Tibial nerve (tissue), 4 donors: ENCODE measurements at regions not wholly inside any gene's neighbourhood (a gene's known extent, or its start where the extent isn't known, plus 50 kb on each side); places are given as distances from the start of the nearest gene placed in this dataset.

ENCODE experiments used
- DNase-seq, 2 donors: peaks; one replicate each; pipeline ENCODE4 v3.0.0-alpha.2; 2019; ENCODE audit warnings: low spot score in 2 of 2
- H3K27ac ChIP-seq, 4 donors: fragments of 200-600 bp; sonication (generic) in 3 of 4; one replicate each; pipeline ENCODE4 v1.5.1; 2017 to 2019; ENCODE audit warnings: mild to moderate bottlenecking in 1 of 4
- H3K27me3 ChIP-seq, 2 donors: fragments of 200-600 bp; sonication (generic) in 1 of 2; one replicate each; pipeline versions ENCODE4 v1.5.1 to v1.6.0; 2017 to 2019
- H3K36me3 ChIP-seq, 3 donors: fragments of 200-600 bp; sonication (generic); one replicate each; pipeline ENCODE4 v1.5.1; 2018 to 2019
- H3K4me1 ChIP-seq, 4 donors: fragments of 200-600 bp; sonication (generic) in 3 of 4; one replicate each; pipeline ENCODE4 v1.5.1; 2017 to 2019
- H3K4me3 ChIP-seq, 4 donors: fragments of 200-600 bp; sonication (generic) in 3 of 4; one replicate each; pipeline ENCODE4 v1.5.1; 2017 to 2019; ENCODE audit warnings: mild to moderate bottlenecking in 1 of 4, moderate library complexity in 1 of 4
- H3K9me3 ChIP-seq, 4 donors: fragments of 200-600 bp; sonication (generic) in 3 of 4; one replicate each; pipeline ENCODE4 v1.5.1; 2017 to 2019
- EP300 ChIP-seq, 2 donors: sonication (generic); formaldehyde crosslinking; IDR thresholded peaks; one replicate each; pipeline ENCODE4 v1.6.1; 2017; ENCODE audit warnings: antibody characterized with exemption in 2 of 2, mild to moderate bottlenecking in 1 of 2
- POLR2A ChIP-seq, 2 donors: fragments of 450-650 bp; IDR thresholded peaks; one replicate each; pipeline ENCODE4 v1.6.1; 2017; ENCODE audit warnings: antibody characterized with exemption in 2 of 2, mild to moderate bottlenecking in 2 of 2, moderate library complexity in 2 of 2
- WGBS, 2 donors: methylation state at CpG; one replicate each; pipeline ENCODE4 v1.1.5; 2018; 5-methylcytosine and 5-hydroxymethylcytosine counted together
- TF ChIP-seq, protein P1 (sequence below), 5 experiments: fragments of 200-600 bp in 3 of 5; fragments of 450-650 bp in 2 of 5; sonication (generic) in 3 of 5; IDR thresholded peaks; one replicate each; pipeline ENCODE4 v1.5.1; 2016 to 2019; ENCODE audit warnings: antibody characterized with exemption in 5 of 5, mild to moderate bottlenecking in 3 of 5, moderate library complexity in 2 of 5

DNA sequence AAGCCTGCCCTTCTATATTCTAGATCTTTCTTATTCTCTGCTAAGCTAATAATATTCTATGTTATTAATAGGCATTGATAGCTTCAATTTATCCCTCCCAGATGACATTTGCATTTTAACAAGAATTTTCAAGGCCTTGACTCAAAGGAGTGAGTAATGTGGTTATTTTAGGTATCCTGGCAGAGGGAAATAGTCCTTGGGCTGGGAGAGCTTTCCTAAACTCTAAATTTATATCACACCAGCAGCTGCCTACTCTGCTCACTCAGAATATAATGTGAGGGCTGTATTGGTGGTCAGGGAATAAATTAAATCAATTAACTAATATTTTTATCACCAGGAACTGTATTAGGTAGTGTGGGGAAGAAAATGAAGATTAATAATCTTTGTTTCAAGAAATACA lies 74.8 kb upstream of the ADAM23 start:
- no peak for DNase-seq
- Histone ChIP-seq H3K36me3 (no peaks in the 10 kb centered on the region), H3K4me1 (no peaks in the 10 kb centered on the region), H3K9me3 (peaks cover 0 to 9% (median 4%) of the 10 kb centered on the region in 4 donors), H3K4me3 (no peak overlapping the region), H3K27ac (no peak overlapping the region), H3K27me3 (no peaks in the 10 kb centered on the region)
- TF ChIP-seq, protein P1, sequence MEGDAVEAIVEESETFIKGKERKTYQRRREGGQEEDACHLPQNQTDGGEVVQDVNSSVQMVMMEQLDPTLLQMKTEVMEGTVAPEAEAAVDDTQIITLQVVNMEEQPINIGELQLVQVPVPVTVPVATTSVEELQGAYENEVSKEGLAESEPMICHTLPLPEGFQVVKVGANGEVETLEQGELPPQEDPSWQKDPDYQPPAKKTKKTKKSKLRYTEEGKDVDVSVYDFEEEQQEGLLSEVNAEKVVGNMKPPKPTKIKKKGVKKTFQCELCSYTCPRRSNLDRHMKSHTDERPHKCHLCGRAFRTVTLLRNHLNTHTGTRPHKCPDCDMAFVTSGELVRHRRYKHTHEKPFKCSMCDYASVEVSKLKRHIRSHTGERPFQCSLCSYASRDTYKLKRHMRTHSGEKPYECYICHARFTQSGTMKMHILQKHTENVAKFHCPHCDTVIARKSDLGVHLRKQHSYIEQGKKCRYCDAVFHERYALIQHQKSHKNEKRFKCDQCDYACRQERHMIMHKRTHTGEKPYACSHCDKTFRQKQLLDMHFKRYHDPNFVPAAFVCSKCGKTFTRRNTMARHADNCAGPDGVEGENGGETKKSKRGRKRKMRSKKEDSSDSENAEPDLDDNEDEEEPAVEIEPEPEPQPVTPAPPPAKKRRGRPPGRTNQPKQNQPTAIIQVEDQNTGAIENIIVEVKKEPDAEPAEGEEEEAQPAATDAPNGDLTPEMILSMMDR (IDR thresholded peaks at IDR 0.05): no peak
- TF ChIP-seq EP300 (IDR thresholded peaks at IDR 0.05) (no peak), POLR2A (IDR thresholded peaks at IDR 0.05) (no peak)

DNA sequence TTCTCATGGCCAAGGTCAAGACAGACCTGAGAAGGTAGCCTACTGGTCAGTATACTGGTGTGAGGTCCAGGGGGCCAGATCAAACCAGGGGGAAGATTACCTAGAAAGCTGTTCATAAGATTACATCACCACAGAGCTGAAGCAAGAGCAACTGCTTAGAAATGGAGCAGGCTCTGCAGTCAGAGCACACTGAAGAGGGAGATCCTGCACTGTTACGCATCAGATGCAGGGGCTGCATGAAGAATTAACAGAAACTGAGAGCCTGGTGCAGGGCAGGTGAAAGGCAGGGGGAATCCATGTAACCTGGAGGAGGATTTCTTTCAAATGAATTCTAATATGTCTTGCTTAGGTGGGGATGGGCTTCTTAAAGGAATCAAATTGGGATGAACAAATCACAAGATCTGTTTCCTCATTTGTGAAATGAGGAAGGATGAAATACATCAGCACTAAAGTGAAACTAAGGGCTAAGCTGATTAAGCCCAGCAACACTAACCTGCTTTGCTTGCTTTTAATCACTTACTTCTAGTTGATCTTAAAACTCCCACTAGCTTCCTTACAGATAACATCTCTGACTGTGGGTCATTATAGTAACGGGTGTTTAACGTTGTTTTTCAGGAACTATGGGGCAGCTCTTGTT lies 74.3 kb upstream of the ADAM23 start:
- DNase-seq: no peak
- no peaks in the 10 kb centered on the region for H3K27me3 ChIP-seq
- H3K36me3 ChIP-seq: no peaks in the 10 kb centered on the region
- H3K27ac ChIP-seq: no peak overlapping the region
- peaks cover 0 to 9% (median 4%) of the 10 kb centered on the region in 4 donors for H3K9me3 ChIP-seq
- H3K4me1 ChIP-seq: no peaks in the 10 kb centered on the region
- no peak overlapping the region for H3K4me3 ChIP-seq
- WGBS, 2 donors: 47 to 52% methylated on average over 3 of the region's 3 CpGs
- TF ChIP-seq EP300 (IDR thresholded peaks at IDR 0.05) (no peak), POLR2A (IDR thresholded peaks at IDR 0.05) (no peak)
- TF ChIP-seq, protein P1 (IDR thresholded peaks at IDR 0.05): no peak

DNA sequence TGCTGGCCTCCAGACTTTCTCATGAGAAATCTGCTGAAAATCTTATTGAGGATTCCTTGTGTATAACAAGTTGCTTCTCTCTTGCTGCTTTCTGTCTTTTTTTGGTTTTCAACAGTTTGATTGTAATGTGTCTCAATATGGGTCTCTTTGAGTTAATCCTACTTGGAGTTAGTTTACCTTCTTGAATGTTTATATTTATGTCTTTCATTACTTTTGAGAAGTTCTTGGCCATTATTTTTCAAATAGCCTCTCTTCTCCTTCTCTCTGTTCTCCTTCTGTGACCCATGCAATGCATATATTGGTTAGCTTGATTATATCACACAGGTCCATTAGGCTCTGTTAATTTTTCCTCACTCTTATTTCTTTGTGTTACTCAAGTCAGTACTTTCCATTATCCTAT lies 67.4 kb upstream of the ADAM23 start:
- no peak overlapping the region for H3K27ac ChIP-seq
- DNase-seq: no peak
- no peak for TF ChIP-seq EP300 (IDR thresholded peaks at IDR 0.05)
- TF ChIP-seq POLR2A (IDR thresholded peaks at IDR 0.05): no peak
- TF ChIP-seq, protein P1 (IDR thresholded peaks at IDR 0.05): no peak
- no peak overlapping the region for H3K4me3 ChIP-seq
- no peaks in the 10 kb centered on the region for H3K36me3 ChIP-seq
- H3K27me3 ChIP-seq: no peaks in the 10 kb centered on the region
- H3K4me1 ChIP-seq: no peaks in the 10 kb centered on the region
- peaks cover 0 to 18% (median 9%) of the 10 kb centered on the region in 4 donors for H3K9me3 ChIP-seq

DNA sequence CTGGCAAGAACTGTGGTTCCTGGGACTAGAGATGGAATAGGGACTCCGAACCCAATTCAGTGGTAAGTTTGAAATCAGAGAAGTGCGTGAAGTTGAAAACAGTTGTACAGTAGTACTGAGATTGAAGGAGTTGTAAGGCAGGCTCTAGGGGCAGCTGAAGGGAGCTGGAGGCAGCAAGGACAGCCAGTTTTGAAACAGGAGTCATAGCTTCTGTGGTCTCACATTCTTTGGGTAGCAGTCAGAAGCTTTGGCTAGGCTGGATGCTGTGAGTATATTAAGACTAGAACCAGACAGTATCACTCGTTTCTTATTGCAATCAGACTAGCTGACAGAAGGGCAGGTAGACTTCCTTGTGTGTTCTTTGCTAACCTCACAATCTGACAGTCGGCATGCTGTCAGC lies 64.5 kb upstream of the ADAM23 start:
- DNase-seq: no peak
- TF ChIP-seq, protein P1 (IDR thresholded peaks at IDR 0.05): no peak
- TF ChIP-seq EP300 (IDR thresholded peaks at IDR 0.05) (no peak), POLR2A (IDR thresholded peaks at IDR 0.05) (no peak)
- no peaks in the 10 kb centered on the region for H3K27me3 ChIP-seq
- no peak overlapping the region for H3K4me3 ChIP-seq
- 82 to 86% methylated on average over 4 of the region's 4 CpGs for WGBS, 2 donors
- no peaks in the 10 kb centered on the region for H3K4me1 ChIP-seq
- peaks cover 0 to 24% (median 4%) of the 10 kb centered on the region in 4 donors for H3K9me3 ChIP-seq
- no peak overlapping the region for H3K27ac ChIP-seq
- H3K36me3 ChIP-seq: no peaks in the 10 kb centered on the region

DNA sequence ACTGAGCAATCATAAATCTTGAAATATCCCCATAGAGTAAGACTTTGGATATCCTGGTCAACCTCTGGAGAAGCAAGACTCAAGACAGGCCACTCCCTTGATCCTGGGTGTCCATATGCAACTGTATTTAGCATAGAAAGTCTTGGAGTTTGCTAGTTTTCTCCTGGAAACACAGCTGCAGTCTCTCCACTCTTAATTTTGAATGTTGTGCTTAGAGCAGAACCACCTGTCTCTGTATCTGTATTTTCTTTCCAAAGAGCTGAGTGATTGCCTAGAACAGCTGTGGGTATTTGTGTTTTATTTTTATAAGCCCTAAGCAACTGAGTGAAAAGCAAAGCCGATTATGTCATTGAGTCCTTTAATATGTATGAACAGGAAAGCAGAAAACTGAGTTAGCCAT lies 64.1 kb upstream of the ADAM23 start:
- H3K4me1 ChIP-seq: no peaks in the 10 kb centered on the region
- H3K27ac ChIP-seq: no peak overlapping the region
- DNase-seq: no peak
- no peak for TF ChIP-seq EP300 (IDR thresholded peaks at IDR 0.05)
- TF ChIP-seq, protein P1 (IDR thresholded peaks at IDR 0.05): no peak
- TF ChIP-seq POLR2A (IDR thresholded peaks at IDR 0.05): no peak
- no peak overlapping the region for H3K4me3 ChIP-seq
- no peaks in the 10 kb centered on the region for H3K27me3 ChIP-seq
- H3K9me3 ChIP-seq: peaks cover 0 to 29% (median 4%) of the 10 kb centered on the region in 4 donors
- H3K36me3 ChIP-seq: no peaks in the 10 kb centered on the region
- WGBS, 2 donors: 53 to 65% methylated on average over 1 of the region's 1 CpG
